Hematopoietic multipotent progenitor cell treated with erythropoietin and hydrocortisone succinate and interleukin-3 and kit ligand, for 6 days (in vitro differentiated cells): ENCODE measurements at regions not wholly inside any gene's neighbourhood (a gene's known extent, or its start where the extent isn't known, plus 50 kb on each side); places are given as distances from the start of the nearest gene placed in this dataset.

Source experiments
- DNase-seq: peaks from one replicate; pipeline ENCODE4 v3.0.0-alpha.2; 2015

DNA sequence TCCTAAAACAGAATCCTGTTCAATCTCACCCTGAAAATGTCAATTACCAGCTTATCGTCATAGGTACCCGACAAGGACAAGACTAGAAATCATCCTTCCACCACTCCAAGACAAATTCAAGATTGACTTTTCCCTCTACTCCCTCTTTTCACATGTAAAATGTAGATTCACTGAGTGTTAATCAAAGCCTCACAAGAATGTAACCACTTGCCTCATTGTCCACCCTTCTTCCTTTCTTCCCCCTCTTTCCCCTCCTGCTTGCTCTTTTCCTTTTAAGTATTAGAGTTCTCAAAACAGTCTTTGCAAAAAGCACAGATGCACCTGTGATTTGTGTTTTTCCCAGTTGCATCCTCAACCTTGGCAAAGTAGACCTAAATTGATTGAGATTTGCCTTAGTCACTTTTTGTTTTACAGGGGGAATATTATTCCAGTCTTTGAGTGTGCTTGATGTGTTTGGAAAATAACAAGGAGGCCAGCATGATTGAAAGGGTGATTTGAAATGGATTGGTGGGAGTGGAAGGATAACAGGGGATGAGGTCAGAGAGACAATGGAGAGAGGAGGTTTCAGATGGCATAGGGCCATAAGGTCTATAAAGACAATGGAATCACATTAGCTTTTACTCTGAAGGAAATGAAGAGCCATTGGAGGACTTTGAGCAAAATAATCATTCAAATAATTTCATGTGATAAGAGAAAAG, 231.3 kb upstream of the TYRP1 start:
- no peak for DNase-seq

DNA sequence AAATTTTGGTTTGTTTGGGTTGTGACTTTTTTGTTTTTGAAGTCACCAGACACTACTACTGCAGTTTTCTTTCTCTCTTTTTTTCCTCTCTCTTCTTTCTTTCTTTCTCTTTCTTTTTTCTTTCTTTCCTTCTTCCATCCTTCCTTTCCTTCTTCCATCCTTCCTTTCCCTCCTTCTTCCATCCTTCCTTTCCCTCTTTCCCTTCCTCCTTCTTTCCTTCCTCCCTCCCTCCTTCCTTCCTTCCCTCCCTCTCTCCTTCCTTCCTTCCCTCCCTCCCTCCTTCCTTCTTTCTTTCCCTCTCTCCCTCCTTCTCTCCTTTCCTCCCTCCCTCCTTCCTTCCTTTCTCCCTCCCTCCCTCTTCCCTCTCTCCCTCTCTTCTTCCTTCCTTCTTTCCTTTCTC, 230.3 kb upstream of the TYRP1 start:
- DNase-seq: no peak

DNA sequence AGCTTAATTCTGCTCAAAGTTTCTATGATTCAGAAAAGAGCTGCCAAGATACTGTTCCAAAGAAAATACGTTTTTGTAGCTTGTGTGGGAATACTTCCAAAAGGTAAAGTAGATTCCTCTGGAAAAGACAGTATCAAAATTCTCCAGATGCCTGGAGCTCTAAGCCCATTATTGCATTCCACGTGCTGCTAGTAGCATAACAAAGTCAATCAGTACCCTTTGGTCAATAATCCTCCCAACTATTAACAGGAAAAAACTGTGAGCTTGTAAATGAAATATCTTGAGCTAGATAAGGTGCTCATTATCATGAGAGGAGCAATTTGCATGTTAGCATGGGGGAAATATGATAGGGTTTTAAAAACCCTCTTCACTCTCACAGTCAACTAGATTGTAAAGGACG, 229.5 kb upstream of the TYRP1 start:
- DNase-seq: no peak

DNA sequence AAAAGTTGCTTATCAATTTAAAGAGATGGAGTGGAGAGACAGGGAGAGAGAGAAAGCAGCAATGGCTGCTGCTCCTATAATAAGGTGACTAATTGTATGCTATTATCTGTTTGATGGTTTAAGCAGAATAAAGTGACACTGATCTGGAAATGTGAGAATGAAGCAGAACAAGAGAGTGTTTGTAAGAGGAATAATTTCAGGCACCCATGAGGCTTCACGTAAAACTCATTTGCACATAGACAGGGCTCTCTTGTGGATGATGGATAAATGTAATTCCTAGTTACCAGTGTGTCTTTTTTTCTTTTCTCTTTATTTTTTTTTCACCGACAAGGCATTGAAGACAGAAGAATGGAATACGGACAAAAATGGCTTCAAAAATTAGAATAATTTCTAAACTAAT, 228.8 kb upstream of the TYRP1 start:
- DNase-seq: no peak

DNA sequence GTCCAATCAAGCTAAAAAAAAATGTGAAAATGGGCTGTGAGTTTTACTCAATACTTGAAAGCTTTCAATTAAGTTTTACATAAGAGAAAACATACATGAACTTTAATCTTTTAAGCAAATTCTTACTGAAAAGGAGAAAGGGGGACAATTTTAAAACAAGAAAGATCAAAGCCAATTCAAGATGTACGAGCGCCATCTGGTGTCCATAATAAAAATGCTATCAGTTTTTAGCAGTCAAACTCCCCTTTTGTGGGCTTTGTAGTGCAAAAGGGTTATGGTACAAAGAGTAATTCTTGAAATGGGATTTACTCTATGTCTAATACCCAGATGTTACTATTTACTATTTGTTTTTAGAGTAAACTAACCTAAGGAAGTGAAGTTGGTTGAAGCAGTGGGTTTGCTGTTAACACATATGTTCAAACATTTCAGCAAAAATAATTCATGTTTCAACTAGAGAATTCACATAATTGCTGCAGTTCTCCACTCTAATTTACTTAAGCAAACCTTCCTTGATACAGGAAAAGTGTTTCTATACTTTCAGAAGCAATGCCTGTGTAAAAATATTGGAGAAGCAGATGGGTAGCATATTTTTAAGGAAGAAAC, 228.2 kb upstream of the TYRP1 start:
- DNase-seq: peak; percentile 58

DNA sequence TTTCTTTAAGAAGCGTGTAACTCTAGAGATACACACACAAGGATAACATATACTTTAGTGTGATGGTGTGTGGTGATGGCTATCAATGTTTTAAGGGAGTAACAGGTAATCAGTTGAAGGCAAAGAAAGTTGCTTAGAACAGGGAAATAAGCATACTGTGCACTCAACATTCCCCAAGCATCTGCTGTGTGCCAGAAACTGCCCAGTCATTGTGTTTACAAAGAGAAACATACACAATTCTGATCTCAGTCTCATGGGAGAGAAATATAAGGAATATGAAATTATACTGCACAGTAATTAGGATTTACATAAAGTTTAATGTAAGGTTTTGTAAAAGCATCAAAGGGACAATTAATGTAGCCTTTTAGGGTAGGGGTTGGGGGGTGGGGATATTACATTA, 224.1 kb upstream of the TYRP1 start:
- no peak for DNase-seq

DNA sequence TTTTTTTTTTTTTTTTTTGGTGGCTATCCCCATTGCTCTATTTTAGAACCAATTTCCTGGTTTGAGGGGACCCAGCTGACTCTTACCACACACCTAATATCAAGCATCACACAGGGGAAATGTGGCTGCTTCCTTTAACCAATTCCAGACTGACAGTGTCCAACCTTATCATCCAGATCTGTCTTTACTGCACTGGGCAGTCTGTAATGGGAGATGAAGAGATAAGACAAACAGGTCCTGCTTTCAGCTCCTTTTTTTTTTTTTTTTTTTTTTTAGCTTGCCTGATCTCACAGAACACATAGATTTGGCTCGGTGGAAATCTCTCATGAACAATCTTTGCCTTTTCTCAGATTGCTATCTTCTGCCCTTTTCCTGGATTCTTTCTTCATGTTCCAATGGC, 198.8 kb upstream of the TYRP1 start:
- no peak for DNase-seq

DNA sequence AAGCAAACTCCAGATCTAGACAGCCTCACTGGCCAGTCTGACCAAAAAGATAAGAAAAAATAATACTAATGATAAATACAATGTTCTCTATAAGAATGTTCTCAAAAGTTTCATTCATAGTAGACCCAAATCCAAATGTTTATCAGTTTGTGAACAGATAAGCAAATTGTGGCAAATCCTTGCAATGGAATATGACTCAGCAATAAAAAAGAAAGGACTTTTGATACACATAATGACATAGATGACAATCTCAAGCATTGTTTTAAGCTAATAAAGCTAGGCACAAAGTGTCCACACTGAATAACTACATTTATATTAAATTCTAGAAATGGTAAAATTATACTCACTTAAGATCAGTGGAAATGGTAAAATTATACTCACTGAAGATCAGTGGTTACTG, 195.4 kb upstream of the TYRP1 start:
- DNase-seq: no peak

DNA sequence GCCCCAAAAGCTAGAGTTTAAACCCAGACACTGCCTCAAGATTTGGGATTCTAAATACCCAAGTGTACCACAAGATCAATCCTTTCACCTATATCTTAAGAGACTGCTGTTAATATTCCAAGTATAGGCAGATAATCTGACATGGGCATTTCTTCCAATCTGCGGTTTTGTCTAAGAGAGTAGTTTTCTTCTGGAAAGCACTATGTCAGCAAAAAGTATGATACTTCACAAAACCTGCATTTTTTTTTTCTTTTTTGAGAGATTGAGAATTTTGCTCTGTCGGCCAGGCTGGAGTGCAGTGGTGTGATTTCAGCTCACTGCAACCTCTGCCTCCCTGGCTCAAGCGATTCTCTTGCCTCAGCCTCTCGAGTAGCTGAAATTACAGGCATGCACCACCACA, 190.7 kb upstream of the TYRP1 start:
- no peak for DNase-seq

DNA sequence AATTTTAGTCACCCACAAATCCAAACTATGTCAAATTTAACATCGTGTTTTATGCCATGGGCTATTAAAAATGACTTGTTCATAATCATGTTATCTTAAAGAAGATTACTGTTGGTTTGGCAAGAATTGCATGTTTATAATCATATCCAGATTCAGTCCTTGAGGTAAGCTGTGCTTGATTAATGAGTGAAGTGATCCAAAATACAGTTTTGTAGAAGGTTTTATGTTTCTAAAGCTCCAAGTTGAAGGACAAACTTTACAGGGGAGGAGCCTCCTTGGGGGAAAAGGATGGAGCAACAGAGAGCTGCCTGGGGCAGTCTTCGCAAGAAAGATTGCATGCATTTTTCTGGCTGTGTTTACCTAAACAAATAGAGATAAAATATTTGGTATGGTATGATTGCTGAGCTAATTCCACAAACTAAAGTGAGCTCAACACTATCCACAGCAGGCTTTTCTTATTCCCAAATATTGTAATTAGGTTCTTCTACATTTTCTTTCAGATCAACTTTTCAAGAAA, 189.5 kb upstream of the TYRP1 start:
- no peak for DNase-seq

DNA sequence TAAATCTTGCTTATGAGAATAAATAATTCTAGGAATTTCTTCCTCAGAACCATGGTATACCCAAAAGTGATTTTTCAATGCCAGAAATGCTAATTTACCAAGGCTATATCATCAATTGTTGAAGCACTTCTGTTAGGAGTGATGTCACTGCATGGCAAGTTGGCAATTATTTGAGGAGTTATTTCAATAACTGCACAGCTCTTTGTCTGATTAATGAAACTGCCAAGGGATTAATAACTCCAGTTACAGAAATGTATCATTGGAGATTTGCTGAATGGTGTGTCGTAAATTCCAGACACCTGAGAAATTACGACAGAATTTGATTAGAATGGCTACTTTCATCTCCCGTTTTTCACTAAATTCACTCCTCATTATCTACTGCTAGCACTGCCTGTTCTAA, 182.6 kb upstream of the TYRP1 start:
- no peak for DNase-seq

DNA sequence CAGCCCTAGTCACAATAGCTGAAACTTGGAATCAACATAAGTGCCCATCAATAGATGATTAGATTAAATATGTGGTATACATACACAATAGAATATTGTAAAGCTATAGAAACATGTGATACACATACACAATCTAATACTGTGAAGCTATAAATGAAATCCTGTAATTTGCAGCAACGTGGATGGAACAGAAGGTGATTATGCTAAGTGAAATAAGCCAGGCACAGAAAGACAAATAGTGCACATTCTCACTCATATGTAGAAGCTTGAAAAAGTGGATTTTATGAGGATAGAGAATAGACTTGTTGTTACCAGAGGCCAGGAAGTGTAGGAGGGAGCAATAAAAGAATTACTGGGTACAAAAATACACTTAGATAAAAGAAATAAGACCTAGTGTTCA, 181.5 kb upstream of the TYRP1 start:
- DNase-seq: no peak

DNA sequence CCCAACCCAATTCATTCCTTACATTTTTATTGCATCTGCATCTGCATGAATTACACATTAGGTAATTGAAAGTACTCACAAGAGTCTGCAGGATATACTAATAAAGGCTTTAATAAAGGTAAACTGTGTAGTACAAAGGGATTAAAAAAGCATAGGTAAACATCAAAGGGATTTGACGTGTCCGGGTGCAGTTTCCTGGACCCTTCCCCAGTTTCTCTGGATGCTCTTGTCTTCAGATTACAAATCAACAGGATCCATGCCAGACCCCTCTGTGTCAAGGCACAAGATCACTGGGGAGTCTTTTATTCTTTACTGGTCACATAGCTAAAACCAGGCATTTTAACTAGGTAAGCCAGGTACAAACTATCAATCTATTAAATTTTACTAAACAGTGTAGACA, 177.2 kb upstream of the TYRP1 start:
- DNase-seq: no peak

DNA sequence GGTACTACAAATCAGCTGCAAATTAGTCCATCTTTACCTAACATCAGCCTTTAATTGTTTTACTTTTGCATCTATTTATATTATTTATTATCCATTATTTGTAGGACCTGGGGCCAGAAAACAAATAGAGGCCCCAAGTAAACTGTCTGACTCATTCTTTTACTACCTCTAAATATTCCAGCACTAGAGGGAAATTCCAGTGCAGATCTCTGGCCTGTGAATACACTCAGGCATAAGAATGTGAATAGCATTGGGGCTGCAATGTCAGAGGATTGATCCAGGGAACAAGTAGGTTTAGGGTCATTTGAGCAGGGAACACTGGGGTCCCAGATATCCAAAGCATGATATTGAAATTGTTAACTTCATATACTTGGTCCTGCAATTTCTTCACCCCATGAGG, 176.6 kb upstream of the TYRP1 start:
- DNase-seq: no peak

DNA sequence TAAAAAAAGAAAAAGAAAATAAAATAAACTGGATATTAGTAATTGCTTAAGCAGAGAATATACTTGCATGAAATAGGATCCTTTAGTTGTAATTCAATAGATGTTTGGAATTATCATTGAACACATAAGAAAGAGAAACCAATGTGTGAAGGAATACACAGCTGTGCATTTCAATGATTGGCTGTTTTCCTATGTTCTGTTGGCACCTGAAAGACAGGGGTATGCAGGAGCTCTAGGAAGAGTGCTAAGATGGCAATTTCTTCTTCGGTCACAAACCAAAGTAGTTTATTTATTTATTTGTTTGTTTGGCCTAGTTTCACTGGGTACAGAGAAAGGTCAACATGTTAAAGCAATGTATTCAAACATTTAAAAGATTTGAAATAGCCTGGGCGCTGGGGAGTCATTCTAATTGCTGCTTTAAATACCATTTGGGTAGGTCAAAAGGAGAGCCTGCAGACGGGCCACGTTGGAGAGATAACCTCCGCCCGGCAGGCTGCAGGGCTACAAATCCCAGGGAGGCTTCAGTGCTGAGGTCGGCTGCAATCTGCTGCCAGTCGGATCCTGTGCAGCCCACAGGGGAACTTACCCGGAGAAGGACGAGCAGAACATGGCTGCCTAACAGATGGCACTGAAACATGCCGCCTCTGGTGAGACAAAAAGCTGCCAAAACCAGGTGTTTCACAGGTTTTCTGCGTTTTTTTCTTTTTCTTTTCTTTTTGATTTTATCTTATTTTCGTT, 154.2 kb upstream of the TYRP1 start:
- no peak for DNase-seq

DNA sequence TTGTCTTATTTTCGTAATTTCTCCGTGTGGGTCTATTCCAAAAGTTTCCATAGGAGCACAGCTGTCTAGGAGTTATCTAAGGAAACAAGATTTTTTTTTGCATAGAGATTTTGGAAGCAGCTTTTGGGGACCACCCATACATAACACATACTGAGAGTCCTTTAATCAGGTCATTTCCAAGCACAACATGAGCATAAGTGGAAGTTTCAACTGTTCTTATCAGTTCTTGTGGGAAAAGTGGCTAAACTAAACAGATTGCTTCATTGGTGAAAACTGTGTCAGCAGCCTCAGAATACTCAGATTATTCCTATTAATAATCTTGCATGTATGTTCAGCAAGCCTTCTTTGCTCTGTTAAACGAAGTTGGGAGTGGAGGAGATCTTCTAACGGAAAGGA, 153.6 kb upstream of the TYRP1 start:
- no peak for DNase-seq

DNA sequence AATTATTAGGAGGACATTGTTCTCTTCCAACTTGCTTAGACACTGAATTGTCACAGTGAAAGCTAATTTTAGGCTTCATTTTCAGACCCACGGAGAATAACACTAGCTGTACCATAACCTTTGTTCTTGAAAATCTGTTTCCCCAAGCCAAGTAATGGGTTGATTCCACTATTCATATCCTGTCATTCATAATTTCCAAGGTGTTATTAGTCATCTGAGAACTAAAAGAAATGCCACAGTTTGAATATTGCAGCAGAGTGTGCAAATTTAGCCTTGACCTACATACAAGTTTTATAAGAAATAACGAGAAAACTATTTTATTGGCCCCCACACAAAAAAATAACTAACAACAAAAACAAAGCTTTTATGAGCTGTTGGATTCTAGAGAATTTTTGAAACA, 148.5 kb upstream of the TYRP1 start:
- DNase-seq: no peak

DNA sequence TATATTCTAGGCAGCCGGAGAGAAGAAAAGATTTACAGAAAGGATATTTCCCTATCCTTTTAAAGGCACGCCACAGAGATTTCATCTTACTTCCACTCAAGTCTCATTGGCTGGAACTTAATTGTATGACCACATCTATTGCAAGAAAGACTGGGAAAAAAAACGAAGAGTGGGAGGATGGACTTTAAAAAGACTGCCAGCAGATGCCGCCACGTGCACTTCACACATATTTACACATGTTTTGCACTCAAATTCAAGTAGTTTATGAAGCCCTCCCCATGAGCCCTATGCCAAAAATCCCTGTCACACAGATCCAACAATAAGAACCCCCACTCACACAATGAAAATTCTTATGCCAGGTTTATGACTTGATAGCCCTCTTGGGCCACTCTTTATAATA, 138.5 kb upstream of the TYRP1 start:
- peak; percentile 13 for DNase-seq

DNA sequence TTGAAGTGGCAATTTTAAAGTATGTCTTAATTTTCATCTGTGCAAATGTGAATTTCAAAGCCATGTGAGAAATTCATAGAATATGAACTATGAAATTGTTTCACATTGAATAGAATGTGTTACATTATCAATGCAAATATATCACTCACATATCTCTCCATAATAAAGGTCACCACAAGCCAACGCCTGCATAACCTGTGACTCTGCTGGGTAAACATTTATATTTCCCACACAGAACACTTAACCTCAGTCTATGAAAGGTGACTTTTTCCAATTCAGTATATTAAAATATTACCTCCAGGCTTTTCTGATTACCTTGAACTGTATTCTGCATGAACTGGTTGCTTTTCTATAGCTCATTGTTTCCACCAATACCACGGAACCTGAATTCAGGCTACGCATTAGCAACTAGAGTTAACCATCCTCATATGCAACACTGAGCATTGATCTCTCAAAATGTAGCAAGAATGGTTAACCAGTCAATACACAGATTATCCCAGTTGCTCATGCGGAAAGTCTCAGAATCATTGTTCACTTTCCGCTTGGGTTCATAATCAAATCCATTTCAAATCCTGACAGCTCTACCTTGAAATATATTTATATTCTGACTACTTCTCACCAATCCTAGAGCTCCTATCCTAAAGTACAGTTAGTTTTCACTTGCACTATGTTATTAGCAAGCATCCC, 126.6 kb upstream of the TYRP1 start:
- DNase-seq: no peak

DNA sequence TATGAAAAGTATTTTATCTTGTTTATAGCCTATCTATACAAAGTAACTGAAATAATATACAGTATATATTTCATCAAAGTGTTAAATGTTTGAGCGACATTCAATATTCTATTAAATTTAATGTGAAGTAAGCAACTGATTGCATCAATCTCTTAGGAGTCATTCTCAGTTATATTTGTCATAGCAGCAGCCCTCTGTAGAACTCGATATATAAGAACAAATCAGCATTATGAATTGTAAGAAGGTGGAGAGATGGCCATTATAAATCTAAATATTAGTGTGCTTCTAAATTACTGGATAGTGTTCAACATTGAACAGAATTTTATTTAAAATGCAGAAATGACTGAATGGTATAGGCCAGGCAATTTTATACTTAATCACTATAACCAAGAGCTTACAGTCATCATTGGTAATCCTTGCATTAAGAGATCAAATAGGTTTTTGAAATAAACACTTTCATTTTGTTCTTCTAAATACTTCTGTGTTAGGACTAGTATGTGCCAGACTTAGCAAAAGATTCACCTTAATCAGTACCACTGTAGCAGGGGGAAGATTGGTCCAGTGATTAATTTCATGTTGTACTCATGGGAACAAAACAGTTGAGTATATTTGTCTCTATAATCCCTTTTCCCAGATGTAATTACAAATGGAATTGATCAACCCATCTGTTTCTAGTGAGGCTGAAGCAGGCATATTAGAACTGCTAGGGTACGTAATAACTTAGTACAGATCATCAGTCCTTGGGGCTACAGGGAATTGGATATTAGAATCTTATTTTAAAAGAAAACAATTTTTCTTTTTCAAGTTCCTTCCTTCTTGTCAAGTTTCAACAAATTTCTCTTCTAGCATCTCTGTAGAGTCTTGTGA, 108.3 kb upstream of the TYRP1 start:
- DNase-seq: no peak

DNA sequence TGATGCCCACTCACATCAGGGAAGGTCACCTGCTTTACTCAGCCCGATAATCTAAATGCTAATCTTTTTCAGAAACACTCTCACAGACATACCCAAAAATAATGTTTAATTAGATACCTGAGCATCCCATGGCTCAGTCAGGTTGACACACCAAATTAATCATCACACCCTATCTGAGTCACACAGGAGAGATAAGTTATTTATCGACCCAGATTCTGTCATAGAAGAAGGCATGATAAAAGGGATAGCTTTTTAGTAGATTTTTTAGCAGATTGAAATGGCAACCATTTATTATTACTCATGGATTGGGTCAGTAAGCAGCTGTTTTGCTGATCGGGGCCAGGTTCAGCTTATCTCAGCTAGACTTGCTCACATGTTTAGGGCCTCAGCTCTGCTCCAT, 97.8 kb upstream of the TYRP1 start:
- no peak for DNase-seq

DNA sequence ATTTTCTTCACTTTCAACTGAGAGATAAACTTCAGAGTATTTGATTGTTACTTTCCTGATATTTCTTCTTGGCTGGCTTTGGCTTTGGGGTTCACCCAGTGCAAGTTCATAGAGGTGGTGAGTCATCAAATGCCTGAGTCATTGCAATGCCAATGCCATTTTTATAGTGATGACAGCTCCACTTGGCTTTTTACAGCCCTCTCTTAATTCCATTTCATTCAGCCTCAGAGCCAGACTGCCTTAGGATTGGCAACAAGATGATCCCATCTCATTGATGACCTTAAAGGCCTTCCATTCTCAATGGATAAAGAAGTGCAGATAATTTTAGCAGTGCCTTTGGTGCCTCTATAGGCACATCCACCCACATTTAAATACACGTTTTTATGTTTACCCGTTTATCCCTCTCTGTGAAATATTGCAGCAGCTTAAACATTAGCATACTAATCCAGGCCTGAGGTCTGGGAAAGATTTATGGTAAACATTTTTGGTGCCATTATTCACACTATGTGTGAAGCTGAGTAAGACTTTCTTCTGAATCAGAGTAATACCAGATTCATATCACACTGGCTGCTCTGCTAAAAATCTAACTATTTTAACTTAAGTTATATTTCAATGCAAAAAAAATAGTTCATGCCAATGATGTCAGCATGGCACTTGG, 88.9 kb upstream of the TYRP1 start:
- DNase-seq: no peak
